Common myeloid progenitor, CD34-positive (primary cell): ENCODE measurements at regions not wholly inside any gene's neighbourhood (a gene's known extent, or its start where the extent isn't known, plus 50 kb on each side); places are given as distances from the start of the nearest gene placed in this dataset.
"Not testable (repeated sequence)": the region's sequence is repeated elsewhere in the genome, so short reads cannot be mapped to it uniquely, and the experiment has no call there.

Experiments used
- CTCF ChIA-PET: fragments of 350-600 bp; sonication (Branson Sonifier 250); formaldehyde crosslinking; loops from one replicate; lab custom pipeline; 2021; ENCODE audit warnings: antibody characterized with exemption; lab: Charles Lee
- POLR2A ChIA-PET: fragments of 350-600 bp; sonication (Branson Sonifier 250); formaldehyde crosslinking; loops from one replicate; lab custom pipeline; 2021; ENCODE audit warnings: antibody characterized with exemption; lab: Charles Lee
- DNase-seq, 3 donors: peaks; one replicate each; pipeline versions ENCODE4 v3.0.0 to v3.0.0-alpha.2; 2013
- H3K27ac ChIP-seq, 2 experiments: 1 replicate in 1 of 2; 2 replicates in 1 of 2; pipeline ENCODE4 v1.7.0; 2013; ENCODE audit warnings: inconsistent platforms in 2 of 2, low read length in 2 of 2, mild to moderate bottlenecking in 2 of 2, low read depth in 1 of 2, moderate library complexity in 1 of 2; ENCODE audit not compliant: severe bottlenecking in 2 of 2, insufficient read depth in 1 of 2, poor library complexity in 1 of 2
- H3K27me3 ChIP-seq, 5 experiments: replicated peaks in 2 of 5; 1 replicate in 3 of 5; 2 replicates in 2 of 5; pipeline versions ENCODE4 v1.6.1 to v1.7.0; 2013; ENCODE audit warnings: low read length in 4 of 5, mild to moderate bottlenecking in 2 of 5, moderate library complexity in 2 of 5, inconsistent platforms in 1 of 5; ENCODE audit not compliant: insufficient read depth in 5 of 5, control insufficient read depth in 4 of 5
- H3K36me3 ChIP-seq, 4 experiments: 1 replicate in 2 of 4; 2 replicates in 2 of 4; pipeline versions ENCODE4 v1.6.1 to v1.7.0; 2013; ENCODE audit warnings: low read length in 3 of 4, control low read depth in 1 of 4, mild to moderate bottlenecking in 1 of 4; ENCODE audit not compliant: control insufficient read depth in 4 of 4, insufficient read depth in 4 of 4
- H3K4me1 ChIP-seq, 4 experiments: 1 replicate in 3 of 4; 2 replicates in 1 of 4; pipeline versions ENCODE4 v1.6.1 to v1.7.1; 2013; ENCODE audit warnings: low read length in 3 of 4, mild to moderate bottlenecking in 3 of 4, control low read depth in 1 of 4, inconsistent platforms in 1 of 4, moderate library complexity in 1 of 4; ENCODE audit not compliant: control insufficient read depth in 4 of 4, insufficient read depth in 4 of 4; ENCODE audit errors: control extremely low read depth in 1 of 4
- H3K4me3 ChIP-seq, 7 experiments: 1 replicate in 4 of 7; 2 replicates in 3 of 7; pipeline versions ENCODE4 v1.5.1 to v1.7.0; 2013; ENCODE audit warnings: mild to moderate bottlenecking in 7 of 7, low read length in 6 of 7, moderate library complexity in 6 of 7, inconsistent platforms in 2 of 7, low read depth in 2 of 7, control low read depth in 1 of 7; ENCODE audit not compliant: insufficient read depth in 4 of 7, control insufficient read depth in 1 of 7; ENCODE audit errors: extremely low read depth in 1 of 7
- H3K9me3 ChIP-seq, 5 experiments: 1 replicate in 4 of 5; 2 replicates in 1 of 5; pipeline versions ENCODE4 v1.6.1 to v1.7.1; 2013; ENCODE audit warnings: low read length in 4 of 5, mild to moderate bottlenecking in 2 of 5, inconsistent platforms in 1 of 5, low read depth in 1 of 5, moderate library complexity in 1 of 5; ENCODE audit not compliant: control insufficient read depth in 4 of 5, insufficient read depth in 2 of 5; ENCODE audit errors: control extremely low read depth in 1 of 5
- WGBS: methylation state at CpG from one replicate; pipeline ENCODE4 v1.1.5; 2013; ENCODE audit not compliant: insufficient coverage; 5-methylcytosine and 5-hydroxymethylcytosine counted together

DNA sequence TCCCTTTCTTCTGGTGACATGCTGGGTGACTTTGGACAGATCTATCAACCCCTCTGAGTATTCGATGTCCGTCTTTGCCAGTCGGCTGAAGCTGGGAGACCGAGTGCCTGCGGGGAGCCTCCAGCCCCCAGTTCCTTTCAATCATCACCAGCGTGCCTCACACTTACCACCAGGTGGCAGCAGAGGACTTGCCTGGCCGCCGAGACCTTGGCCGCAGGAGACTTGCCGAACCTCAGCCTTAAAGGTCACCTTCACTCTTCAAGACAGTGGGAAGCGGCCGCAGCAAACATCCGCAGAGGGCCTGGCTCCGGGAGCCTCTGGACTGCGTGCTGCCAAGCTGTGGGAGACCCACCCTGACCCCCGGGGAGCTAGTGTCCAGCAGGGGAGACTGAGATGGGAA, 3952.2 kb upstream of the TPTE start:
- DNase-seq, CTCF ChIA-PET, H3K27ac ChIP-seq, H3K4me1 ChIP-seq, POLR2A ChIA-PET, H3K9me3 ChIP-seq, H3K36me3 ChIP-seq, H3K4me3 ChIP-seq, H3K27me3 ChIP-seq: not testable (repeated sequence)
- WGBS, result no CpG with 5 or more reads among the region's 16 CpGs

DNA sequence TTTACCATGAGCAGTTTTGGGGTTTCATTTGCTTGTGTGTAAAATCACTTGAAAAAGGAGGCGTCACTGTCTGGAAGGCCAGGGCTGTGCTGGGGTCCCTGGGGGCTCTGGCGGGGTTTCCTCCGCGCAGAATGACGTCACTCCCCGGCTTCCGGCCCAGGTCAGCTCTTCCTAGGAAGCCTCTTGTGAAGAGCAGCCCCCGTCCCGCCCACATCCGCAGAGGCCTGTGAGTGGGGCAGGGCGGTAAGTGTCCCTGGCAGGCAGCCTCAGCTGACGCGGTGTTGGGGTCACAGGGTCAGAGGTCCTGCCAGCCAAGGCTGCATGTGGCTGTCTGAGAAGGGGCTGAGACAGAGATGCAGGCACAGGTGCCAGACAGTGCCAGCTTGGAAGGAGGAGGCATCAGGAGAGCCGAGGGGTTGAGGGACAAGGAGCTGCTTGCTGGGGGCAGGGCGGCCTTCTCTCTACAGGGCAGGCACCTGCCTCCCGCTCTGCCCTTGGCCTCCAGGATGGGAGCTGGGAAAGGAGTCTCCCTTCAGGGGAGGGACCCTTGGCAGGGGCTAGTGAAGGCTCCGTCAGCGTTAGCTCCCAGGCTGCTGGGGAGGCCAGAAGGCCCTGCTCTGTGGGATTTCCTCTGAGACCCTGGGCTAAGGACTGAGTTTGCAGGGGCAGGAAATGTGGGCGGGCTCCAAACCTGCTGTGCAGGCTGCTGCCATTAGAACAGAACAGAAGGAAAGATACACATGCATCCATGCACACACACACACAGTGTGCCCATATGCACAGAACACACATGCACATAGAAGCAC, 3951.6 kb upstream of the TPTE start:
- H3K36me3 ChIP-seq, H3K27me3 ChIP-seq, CTCF ChIA-PET, H3K4me3 ChIP-seq, H3K4me1 ChIP-seq, H3K9me3 ChIP-seq, POLR2A ChIA-PET, H3K27ac ChIP-seq, DNase-seq: not testable (repeated sequence)
- WGBS, result no CpG with 5 or more reads among the region's 19 CpGs

DNA sequence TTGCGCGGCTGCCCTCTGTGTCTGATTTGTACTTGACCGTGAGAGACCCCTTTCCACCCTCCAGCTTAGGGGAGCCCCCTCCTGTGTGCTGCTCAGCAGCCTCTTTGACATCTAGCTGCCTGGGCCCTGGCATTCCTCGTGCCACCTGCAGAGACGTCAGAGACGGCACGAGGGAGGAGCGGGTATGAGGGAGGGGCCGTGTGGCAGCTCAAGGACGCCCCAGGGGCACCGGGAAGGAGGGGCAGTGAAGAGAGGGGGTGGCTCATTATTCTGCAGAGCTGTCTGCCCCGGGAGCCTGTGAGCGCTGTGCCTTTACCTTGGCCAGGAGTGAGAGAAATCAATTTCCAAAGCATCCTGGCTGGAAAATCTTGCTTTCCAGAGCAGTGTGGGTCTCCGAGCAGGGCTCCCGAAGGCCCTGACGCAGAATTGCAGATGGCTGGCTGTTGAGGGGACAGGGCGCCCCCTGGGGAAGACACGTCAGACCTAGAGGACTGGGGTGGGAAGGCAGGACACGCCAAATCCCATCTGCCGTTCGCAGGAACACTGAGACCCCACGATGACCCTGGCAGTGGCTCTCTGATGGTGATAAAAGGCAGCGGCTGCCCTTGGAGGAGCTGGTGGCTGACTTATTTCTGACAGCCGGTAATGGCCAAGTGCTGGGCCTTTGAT, 3950.5 kb upstream of the TPTE start:
- H3K27ac ChIP-seq, DNase-seq, H3K36me3 ChIP-seq, H3K9me3 ChIP-seq, H3K27me3 ChIP-seq, H3K4me3 ChIP-seq, POLR2A ChIA-PET, H3K4me1 ChIP-seq, CTCF ChIA-PET: not testable (repeated sequence)
- no CpG with 5 or more reads among the region's 24 CpGs for WGBS

DNA sequence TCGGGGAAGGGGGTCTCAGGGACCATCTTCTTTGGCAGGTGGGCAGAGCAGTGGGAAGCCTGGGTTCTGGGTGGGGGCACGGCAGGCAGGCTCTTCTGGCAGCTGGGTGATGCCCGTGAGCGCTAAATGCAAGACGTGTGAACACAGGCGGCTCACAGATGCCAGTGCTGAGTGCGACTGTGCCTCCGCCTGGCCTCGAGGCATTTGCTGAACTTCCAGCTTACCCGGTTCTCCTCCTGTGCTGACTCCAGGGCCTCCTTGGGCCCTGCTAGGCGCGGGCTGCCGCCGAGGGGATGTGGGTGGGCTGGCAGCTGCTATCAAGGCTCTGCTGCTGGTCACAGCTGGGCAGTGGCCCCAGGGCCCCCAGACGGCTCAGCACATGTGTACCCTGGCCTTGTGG, 3947.8 kb upstream of the TPTE start:
- H3K36me3 ChIP-seq, H3K9me3 ChIP-seq, H3K4me1 ChIP-seq, DNase-seq, H3K4me3 ChIP-seq, CTCF ChIA-PET, POLR2A ChIA-PET, H3K27ac ChIP-seq, H3K27me3 ChIP-seq: not testable (repeated sequence)
- no CpG with 5 or more reads among the region's 15 CpGs for WGBS

DNA sequence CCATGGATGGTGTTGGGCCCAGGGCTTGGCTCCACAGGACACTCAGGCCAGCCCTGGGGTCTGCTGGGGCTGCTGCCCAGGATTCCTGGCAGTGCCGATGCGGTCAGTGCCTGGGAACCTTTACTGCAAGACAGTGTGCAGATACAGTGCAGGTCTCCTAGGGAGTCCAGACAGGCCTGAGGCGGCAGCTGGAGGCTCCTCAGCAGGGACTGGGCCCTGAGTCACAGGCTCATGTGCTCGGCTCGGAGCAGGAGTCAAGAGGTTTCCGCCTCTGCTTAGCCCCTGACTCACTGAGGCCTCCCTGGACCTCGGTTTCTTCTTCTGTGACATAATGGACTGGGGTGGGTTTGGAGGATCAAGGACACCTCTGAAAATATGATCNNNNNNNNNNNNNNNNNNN, 3941.6 kb upstream of the TPTE start:
- H3K4me3 ChIP-seq, H3K27ac ChIP-seq, H3K4me1 ChIP-seq, H3K36me3 ChIP-seq, H3K27me3 ChIP-seq, DNase-seq, CTCF ChIA-PET, H3K9me3 ChIP-seq, POLR2A ChIA-PET: not testable (repeated sequence)
- WGBS, result no CpG with 5 or more reads among the region's 7 CpGs
